HG03196 (cell line): ENCODE measurements at regions not wholly inside any gene's neighbourhood (a gene's known extent, or its start where the extent isn't known, plus 50 kb on each side); places are given as distances from the start of the nearest gene placed in this dataset.
A peak's percentile ranks its signal among the peaks of the same experiment; 100 is the strongest.

Experiments used
- ATAC-seq: cut with Tn5 transposase; IDR thresholded peaks from one replicate; pipeline ENCODE4 v1.9.1; 2021; ENCODE audit not compliant: unreplicated experiment

- no peak for ATAC-seq
Measured at GRCh38 chr6:91509711-91510110, 922.8 kb upstream of the MAP3K7 start.

- ATAC-seq = no peak
Measured at GRCh38 chr6:91509039-91509438, 922.2 kb upstream of the MAP3K7 start.

DNA sequence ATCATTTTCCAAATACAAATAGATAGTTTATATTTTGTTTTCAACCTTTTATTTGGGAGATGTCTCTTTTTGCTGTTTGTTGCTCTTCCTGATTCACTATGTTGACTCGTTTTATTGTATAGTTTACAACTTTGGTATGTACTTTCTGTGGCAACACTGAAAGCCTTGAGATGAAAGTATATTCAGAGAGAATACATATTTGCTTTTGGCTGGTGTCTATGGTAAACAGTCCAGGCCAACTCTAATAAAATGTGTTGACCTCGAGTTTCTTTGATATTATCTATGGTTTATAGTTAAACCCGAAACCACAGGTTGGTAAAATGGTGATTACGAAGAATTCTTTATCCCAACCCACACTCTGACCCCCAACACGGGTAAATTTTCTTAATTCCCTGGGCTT, 919.6 kb upstream of the MAP3K7 start:
- no peak for ATAC-seq

GRCh38 chr6:91505199-91505598, 918.3 kb upstream of the MAP3K7 start:
- ATAC-seq = no peak

DNA sequence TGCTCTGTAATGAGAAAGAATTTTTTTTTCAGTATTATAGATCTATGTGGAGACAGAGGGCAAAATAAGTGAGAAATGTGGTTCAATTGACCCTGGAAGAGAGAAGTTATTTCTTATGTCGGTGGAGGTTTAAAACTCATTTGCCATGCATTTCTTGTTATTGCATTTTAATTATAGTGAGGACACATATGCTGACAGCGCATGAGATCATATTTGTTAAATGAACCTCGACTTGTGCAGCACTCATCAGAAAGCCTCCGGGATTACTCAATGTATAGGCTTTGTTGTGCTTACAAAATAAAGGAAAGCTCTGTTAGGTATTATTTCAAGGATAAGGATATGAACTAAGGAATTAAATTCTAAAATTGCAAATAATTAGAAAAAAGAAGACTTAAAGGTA, 915.1 kb upstream of the MAP3K7 start:
- ATAC-seq = no peak

- ATAC-seq = no peak
Measured at GRCh38 chr6:91500689-91501303, 913.9 kb upstream of the MAP3K7 start.

DNA sequence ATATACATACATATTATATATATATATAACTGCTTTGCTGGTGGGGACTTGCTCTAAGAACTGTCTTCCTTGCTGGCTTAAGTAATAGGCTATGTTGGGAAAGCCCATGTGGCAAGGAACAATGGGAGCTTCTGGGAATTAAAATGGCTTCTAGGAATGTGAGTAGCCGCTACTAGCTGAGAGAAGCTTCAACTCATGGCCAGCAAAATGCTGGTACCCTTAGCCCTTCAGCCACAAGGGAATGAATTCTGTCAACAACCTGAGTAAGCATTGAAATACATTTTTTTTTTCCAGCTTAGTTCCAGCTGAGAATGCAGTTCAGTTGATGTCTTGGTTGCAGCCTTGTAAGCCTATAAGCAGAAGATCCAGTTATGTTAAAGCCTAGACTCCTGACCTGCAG, 911.7 kb upstream of the MAP3K7 start:
- ATAC-seq = no peak

DNA sequence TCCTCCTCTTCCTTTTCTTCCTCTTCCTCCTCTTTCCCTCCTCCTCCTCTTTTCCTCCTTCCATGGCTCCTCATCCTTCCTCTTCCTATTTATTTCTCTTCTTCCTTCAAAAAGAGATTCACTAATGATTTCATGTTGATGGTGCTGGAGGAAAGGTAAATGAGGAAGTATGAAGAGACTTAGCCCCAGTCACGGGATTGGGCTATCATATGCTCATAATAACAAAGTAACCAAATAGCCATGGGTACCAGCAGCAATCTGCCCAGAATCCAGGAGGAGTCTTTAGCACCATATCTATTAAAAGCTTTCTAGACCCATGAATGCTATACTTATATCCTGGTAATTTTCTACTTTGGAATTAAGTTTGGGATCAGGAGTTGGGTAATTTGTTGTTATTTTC, 910.9 kb upstream of the MAP3K7 start:
- ATAC-seq = no peak

GRCh38 chr6:91490671-91491301, 903.9 kb upstream of the MAP3K7 start:
- no peak for ATAC-seq

DNA sequence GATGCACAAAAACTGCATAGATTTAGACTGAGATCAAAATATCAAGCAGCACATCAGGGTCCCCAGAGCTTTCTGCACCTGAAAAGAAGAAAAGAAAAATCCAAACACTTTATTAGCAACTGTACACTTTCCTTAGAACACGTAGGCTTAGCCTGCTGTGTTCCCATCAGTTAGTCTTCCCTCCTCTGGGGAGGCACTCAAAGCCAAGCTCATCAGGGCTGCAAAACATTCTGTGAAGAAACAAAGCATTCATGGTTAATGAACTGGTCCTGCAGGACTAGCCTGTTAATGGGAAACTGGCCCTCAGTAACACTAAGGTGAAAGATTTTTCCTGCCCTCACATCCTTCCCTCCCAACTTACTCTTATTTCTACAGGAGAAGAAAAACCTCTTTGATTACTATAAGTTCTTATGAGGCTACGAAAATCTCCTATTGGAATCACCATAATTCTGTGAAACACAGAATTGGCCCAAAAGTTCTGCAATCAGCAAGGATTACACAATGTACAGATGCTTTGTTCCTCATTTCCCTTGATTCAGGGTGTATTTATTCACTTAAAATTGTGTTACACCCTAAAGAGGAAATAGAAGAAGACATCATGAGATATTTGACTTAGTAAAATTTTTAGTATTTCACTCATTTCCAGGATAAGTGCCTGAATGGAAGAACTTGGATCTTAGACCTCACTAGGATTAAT, 901.0 kb upstream of the MAP3K7 start:
- no peak for ATAC-seq

GRCh38 chr6:91486200-91486599, 899.3 kb upstream of the MAP3K7 start:
- peak; percentile 40 for ATAC-seq

- no peak for ATAC-seq
Measured at GRCh38 chr6:91485047-91485446, 898.2 kb upstream of the MAP3K7 start.

DNA sequence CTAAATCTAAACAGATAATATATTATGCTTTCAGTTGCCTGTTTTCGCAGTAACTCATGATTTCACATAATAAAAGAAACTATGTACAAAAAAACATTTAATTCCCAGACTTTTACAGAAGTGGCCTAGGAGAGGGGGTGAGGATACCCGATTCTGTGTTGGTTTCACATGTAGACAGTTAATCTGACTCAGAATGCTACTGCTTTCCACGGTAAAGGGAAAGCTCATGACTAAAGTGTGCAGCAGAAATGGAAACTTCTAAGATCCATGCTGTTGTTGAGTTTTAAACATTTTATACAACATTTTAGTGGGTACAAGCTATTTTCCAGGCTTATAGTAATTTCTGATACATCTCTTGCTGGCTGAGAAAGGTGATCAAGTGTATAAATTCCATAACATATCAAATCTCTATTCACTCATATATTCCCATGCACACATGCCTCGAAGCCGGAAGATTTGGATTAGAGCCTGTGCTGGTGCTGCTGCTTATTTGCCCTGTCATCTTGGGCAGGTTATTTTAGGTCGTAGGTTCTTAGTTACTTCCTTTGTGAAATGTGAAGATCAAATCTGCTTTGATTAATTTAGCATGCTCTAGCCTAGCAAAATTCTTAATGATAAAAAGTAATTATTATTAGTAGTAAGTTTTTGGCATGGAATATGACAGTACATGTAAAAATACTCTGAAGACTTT, 896.7 kb upstream of the MAP3K7 start:
- peak; percentile 33 for ATAC-seq

DNA sequence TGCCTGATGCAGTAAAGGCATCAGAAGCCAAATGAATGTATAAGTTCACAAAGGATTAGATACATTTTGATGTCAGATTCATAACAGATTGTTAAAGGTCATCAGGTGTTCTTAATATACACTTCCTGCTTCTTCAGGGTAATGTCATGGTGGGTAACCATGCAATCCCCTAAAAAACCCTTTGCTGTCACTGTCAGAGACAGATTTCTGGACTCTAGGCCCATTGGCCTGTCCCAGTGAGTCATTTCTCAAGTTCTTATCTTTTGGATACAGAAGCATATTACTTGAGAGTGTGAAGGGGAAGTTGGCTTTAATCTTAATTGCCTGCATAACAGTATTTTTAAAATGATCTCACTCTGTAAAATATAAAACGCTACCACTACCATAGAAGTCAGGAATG, 895.6 kb upstream of the MAP3K7 start:
- ATAC-seq = peak; percentile 70

DNA sequence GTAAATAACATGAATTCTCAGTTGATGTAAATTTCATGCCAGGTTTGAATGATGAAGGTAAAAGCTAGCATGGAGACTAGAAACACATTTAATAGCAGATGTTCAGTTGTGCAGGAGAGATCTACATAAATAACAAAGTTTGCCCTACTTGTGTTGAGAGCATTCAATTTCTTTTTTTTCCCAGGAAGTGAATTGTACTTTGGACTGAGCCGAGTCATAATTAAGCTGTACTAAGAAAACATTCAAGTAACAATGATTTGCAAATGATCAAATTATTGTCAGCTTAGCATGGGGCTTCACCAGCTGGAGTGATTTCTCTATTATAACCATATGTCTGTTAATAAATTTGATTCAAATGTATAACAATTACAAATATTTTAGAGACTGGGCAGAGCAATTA, 893.5 kb upstream of the MAP3K7 start:
- no peak for ATAC-seq

- no peak for ATAC-seq
Measured at GRCh38 chr6:91477688-91478087, 890.8 kb upstream of the MAP3K7 start.

DNA sequence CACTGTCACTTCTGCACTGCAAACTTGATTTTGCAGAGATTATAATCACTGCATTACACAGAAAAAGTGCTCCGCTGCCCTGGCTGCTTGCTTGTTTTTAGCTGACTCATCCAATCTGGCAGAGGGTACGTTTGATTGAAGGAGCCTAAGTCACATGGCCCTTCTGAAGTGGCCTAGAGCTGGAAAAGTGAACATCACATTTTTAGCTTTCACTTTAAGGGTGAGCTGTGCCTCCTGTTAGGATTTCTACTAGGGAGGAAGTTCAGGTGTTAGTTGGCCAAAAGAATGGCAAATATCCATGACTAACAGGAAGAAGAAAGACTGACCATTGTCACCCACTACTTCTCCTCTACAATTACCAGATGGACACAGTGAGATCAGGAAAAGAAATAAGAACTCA, 889.1 kb upstream of the MAP3K7 start:
- ATAC-seq = no peak

DNA sequence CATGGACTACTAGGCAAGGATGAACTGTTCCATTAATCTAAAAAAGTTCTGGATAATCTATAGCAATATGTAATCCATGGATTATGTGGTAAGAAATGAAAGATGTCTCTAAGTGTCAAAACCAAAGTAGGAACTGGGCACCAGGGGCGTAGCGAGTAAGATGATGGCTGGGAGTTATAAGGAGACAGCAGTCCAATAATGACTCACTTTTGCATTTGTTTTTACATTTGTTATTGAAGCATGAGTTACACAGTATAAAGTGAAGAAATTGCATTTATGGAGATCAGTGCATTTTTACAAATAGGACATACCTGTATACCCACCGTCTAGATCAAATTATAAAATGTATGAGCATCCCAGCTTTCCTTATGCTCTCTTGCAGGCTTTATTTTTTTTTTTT, 878.5 kb upstream of the MAP3K7 start:
- no peak for ATAC-seq

GRCh38 chr6:91464718-91465117, 877.8 kb upstream of the MAP3K7 start:
- ATAC-seq = no peak

- ATAC-seq = peak; percentile 73
Measured at GRCh38 chr6:91464201-91464600, 877.3 kb upstream of the MAP3K7 start.

DNA sequence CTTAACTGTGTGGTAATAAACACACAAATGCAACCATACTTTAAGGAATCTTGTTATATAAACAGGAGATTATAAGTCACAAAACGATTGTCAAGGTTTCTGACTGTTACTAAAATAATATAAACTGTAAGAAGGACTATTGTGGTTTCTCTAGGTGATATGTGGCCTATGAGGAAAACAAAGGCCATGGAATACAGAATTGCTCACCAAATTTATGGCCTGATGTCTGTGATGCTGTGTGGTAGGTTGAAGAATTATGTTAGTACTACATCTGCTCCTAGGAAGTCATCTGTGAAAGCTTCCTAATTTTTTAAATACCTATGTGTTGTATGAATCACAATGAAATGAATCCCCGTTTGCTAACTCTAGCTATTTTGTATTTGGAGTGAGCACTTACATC, 875.4 kb upstream of the MAP3K7 start:
- no peak for ATAC-seq
